Activated T-helper 17 cell treated with anti-CD3 and anti-CD28 coated beads, Interleukin-2, amount 50 U/mL, for 72 hours (primary cell): ENCODE measurements at regions not wholly inside any gene's neighbourhood (a gene's known extent, or its start where the extent isn't known, plus 50 kb on each side); places are given as distances from the start of the nearest gene placed in this dataset.
"Not testable (repeated sequence)": the region's sequence is repeated elsewhere in the genome, so short reads cannot be mapped to it uniquely, and the experiment has no call there.

Experiments
- ATAC-seq: fragments of 150-1000 bp; cut with Tn5 transposase; replicated peaks from 2 replicates; pipeline ENCODE4 v1.10.0; 2021; ENCODE audit warnings: mild to moderate bottlenecking, moderate library complexity
- H3K27ac Mint-ChIP-seq: one replicate; pipeline ENCODE4 v1.8.0; 2022; ENCODE audit warnings: mixed read lengths
- H3K27me3 Mint-ChIP-seq: one replicate; pipeline ENCODE4 v1.8.0; 2022; ENCODE audit warnings: mixed read lengths
- H3K36me3 Mint-ChIP-seq: one replicate; pipeline ENCODE4 v1.8.0; 2022; ENCODE audit warnings: low read depth, mild to moderate bottlenecking, mixed read lengths
- H3K4me1 Mint-ChIP-seq: one replicate; pipeline ENCODE4 v1.8.0; 2022; ENCODE audit warnings: mixed read lengths
- H3K4me3 Mint-ChIP-seq: one replicate; pipeline ENCODE4 v1.8.0; 2022; ENCODE audit warnings: mild to moderate bottlenecking, mixed read lengths
- H3K9me3 Mint-ChIP-seq: one replicate; pipeline ENCODE4 v1.8.0; 2022; ENCODE audit warnings: mixed read lengths

DNA sequence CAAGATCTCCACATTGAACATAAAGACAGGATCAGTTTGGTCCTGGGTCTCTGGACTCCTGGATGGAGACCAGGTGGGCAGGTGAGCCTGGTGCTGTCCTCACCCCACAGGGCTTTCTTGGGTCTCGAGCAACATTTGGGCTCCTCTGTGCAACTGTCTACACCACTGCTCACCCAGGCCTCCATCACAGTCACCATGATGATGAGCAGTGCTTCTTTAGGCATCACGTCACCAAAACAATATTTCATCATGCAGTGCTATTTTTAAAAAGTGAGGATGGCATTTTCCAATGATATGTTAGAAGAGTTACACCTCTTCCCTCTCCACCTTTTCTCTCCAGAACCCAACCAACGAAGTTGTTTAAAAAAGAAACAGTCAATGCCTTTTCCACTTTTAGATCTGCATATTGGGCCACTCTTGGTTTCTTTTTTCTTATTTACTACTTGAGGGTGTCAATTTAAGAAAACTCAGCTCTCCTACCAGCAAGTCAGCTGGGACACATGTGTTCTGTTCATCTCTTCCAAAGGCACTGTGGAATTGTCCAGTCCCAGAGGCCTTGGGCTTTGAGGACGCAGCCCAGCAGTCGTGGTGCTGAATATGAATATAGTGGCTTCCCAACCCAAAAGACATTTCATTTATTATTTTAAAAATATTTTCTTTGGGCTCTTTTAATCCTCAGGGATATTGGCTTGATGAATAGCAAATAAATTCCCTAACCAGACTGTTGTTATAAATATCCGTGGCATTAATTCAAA is 405.7 kb downstream of the KCNRG start:
- ATAC-seq: no peak
- no peak overlapping the region for H3K4me3 Mint-ChIP-seq
- H3K27ac Mint-ChIP-seq: no peak overlapping the region
- no peaks in the 10 kb centered on the region for H3K36me3 Mint-ChIP-seq
- H3K4me1 Mint-ChIP-seq: peaks cover 7% of the 10 kb centered on the region
- H3K27me3 Mint-ChIP-seq: no peaks in the 10 kb centered on the region
- H3K9me3 Mint-ChIP-seq: no peaks in the 10 kb centered on the region

- peaks cover 7% of the 10 kb centered on the region for H3K4me1 Mint-ChIP-seq
- H3K9me3 Mint-ChIP-seq: no peaks in the 10 kb centered on the region
- H3K4me3 Mint-ChIP-seq: peak overlapping the region; percentile 40
- H3K36me3 Mint-ChIP-seq: no peaks in the 10 kb centered on the region
- peak; percentile 52 for ATAC-seq
- no peak overlapping the region for H3K27ac Mint-ChIP-seq
- H3K27me3 Mint-ChIP-seq: no peaks in the 10 kb centered on the region
Observed at GRCh38 chr13:50421473-50422130, 406.4 kb downstream of the KCNRG start.

DNA sequence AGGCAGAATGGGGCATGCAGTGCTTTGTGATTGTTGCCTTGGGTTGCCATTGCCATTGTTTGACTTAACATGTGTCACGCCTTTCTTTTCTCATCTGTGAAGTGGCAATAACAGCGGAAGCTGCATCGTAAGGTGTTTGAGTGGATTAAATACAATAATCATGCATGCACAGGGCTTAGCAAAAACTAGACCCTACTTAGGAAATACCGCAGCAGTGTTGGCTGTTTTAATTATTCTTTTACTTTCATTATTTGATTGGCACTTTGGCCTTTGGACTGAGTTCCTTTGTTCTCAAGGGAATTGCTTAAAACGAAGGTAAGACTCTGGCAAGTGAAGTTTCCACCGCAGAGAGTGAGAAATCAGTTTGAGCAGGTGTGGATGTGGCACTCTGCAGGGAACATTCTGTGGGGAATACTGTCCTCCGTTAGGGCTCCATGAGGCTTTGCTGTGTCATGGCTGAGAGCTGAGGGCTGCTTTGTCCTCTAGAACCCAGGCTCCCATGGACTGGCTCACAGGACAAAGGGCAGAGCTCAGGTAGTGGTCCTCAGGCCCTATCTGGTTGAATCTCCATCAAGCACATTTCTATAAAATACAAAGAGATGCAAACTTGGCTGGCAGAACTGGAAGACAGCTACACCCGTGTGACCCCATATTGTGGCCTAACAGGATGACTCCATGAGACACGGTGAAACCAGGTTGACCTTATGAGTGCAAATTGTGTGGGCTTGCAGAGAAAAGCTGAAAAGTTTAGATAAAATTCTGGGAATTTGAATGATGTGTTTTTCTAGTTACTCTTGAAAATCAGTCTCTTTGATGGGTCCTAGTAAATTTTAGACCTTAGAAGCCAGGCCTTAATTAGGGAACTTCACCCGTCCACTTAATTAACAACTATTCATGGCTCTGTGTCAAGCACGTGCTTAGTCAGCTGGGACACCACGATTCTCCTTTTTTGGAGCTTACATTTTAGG is 407.2 kb downstream of the KCNRG start:
- Mint-ChIP-seq H3K4me1 (peaks cover 7% of the 10 kb centered on the region), H3K36me3 (no peaks in the 10 kb centered on the region), H3K27me3 (no peaks in the 10 kb centered on the region), H3K27ac (no peak overlapping the region), H3K9me3 (no peaks in the 10 kb centered on the region), H3K4me3 (peak overlapping the region; percentile 40)
- peak; percentile 59 for ATAC-seq

- no peak overlapping the region for H3K4me3 Mint-ChIP-seq
Observed at GRCh38 chr13:50424993-50425392, 409.7 kb downstream of the KCNRG start.

GRCh38 chr13:50425772-50426171 is 410.5 kb downstream of the KCNRG start:
- H3K9me3 Mint-ChIP-seq: peaks cover 3% of the 10 kb centered on the region

More at GRCh38 chr13:50424993-50425392, 409.7 kb downstream of the KCNRG start:
- peaks cover 20% of the 10 kb centered on the region for H3K4me1 Mint-ChIP-seq
- no peaks in the 10 kb centered on the region for H3K36me3 Mint-ChIP-seq
- H3K27ac Mint-ChIP-seq: no peak overlapping the region
- peaks cover 3% of the 10 kb centered on the region for H3K9me3 Mint-ChIP-seq
- ATAC-seq: peak; percentile 15
- no peaks in the 10 kb centered on the region for H3K27me3 Mint-ChIP-seq

GRCh38 chr13:50426927-50427326 is 411.7 kb downstream of the KCNRG start:
- H3K4me3 Mint-ChIP-seq: no peak overlapping the region
- H3K4me1 Mint-ChIP-seq: peaks cover 20% of the 10 kb centered on the region
- H3K9me3 Mint-ChIP-seq: peaks cover 3% of the 10 kb centered on the region
- H3K36me3 Mint-ChIP-seq: no peaks in the 10 kb centered on the region
- H3K27me3 Mint-ChIP-seq: no peaks in the 10 kb centered on the region
- no peak for ATAC-seq
- H3K27ac Mint-ChIP-seq: peak overlapping the region; percentile 39

More at GRCh38 chr13:50425772-50426171, 410.5 kb downstream of the KCNRG start:
- ATAC-seq: no peak
- no peak overlapping the region for H3K4me3 Mint-ChIP-seq
- H3K36me3 Mint-ChIP-seq: no peaks in the 10 kb centered on the region
- peaks cover 20% of the 10 kb centered on the region for H3K4me1 Mint-ChIP-seq
- H3K27ac Mint-ChIP-seq: no peak overlapping the region
- no peaks in the 10 kb centered on the region for H3K27me3 Mint-ChIP-seq

GRCh38 chr13:50427511-50427910 is 412.3 kb downstream of the KCNRG start:
- H3K4me3 Mint-ChIP-seq, H3K36me3 Mint-ChIP-seq, H3K27me3 Mint-ChIP-seq, H3K9me3 Mint-ChIP-seq, ATAC-seq: not testable (repeated sequence)
- peak overlapping the region; percentile 84 for H3K27ac Mint-ChIP-seq
- peaks cover 20% of the 10 kb centered on the region for H3K4me1 Mint-ChIP-seq

- Mint-ChIP-seq H3K36me3 (no peaks in the 10 kb centered on the region), H3K4me1 (peaks cover 14% of the 10 kb centered on the region), H3K27me3 (no peaks in the 10 kb centered on the region), H3K9me3 (peaks cover 3% of the 10 kb centered on the region), H3K27ac (peak overlapping the region; percentile 84), H3K4me3 (peak overlapping the region; percentile 41)
- ATAC-seq: peak; percentile 86
Observed at GRCh38 chr13:50428183-50428877, 413.1 kb downstream of the KCNRG start.

- ATAC-seq: no peak
- Mint-ChIP-seq H3K4me3 (no peak overlapping the region), H3K36me3 (no peaks in the 10 kb centered on the region), H3K27me3 (no peaks in the 10 kb centered on the region), H3K4me1 (no peaks in the 10 kb centered on the region), H3K9me3 (no peaks in the 10 kb centered on the region), H3K27ac (no peak overlapping the region)
Observed at GRCh38 chr13:50435011-50435410, 408.5 kb downstream of the DLEU7 start.

DNA sequence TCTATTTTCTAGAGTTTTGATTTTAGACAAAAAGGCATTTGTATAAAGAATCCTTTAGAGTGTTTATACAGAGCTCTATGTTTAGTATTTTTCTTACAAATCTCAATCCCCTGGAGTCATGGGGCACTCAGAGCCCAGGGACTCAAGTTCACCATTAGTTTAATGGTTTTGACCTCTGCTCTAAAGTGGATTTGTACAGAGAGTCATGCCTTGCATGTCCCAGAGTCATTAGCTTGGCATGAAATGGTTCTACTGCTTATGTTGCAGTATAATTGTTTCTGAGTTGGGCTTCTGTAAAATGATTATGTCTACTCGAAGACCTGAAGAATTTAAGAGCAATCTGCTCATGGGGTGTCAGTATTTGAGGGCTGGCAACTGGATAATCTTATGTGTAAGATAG is 406.2 kb downstream of the DLEU7 start:
- Mint-ChIP-seq H3K27me3 (no peaks in the 10 kb centered on the region), H3K4me1 (no peaks in the 10 kb centered on the region), H3K4me3 (no peak overlapping the region), H3K27ac (no peak overlapping the region), H3K36me3 (no peaks in the 10 kb centered on the region), H3K9me3 (no peaks in the 10 kb centered on the region)
- ATAC-seq: no peak

GRCh38 chr13:50438351-50438750 is 405.1 kb downstream of the DLEU7 start:
- H3K36me3 Mint-ChIP-seq: no peaks in the 10 kb centered on the region
- no peak for ATAC-seq
- H3K27me3 Mint-ChIP-seq: no peaks in the 10 kb centered on the region
- no peak overlapping the region for H3K27ac Mint-ChIP-seq
- H3K4me1 Mint-ChIP-seq: no peaks in the 10 kb centered on the region
- H3K9me3 Mint-ChIP-seq: no peaks in the 10 kb centered on the region
- no peak overlapping the region for H3K4me3 Mint-ChIP-seq

DNA sequence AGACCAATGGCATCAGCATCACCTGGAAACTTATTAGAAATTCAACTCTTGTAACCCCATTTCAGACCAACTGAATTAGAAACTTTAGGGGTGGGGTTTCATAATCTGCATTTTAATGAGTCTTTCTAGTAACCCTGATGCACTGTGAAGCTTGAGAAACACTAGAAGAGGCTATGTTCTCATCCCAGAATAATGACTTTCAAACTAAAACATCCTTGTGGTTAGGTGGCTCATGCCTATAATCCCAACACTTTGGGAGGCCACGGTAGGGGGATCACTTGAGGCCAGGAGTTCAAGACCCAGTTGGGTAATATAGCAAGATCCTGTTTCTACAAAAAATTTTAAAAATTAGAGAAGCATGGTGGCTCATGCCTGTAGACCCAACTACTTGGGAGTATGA is 402.4 kb downstream of the DLEU7 start:
- no peak overlapping the region for H3K4me3 Mint-ChIP-seq
- ATAC-seq: no peak
- H3K4me1 Mint-ChIP-seq: no peaks in the 10 kb centered on the region
- H3K27ac Mint-ChIP-seq: no peak overlapping the region
- H3K27me3 Mint-ChIP-seq: no peaks in the 10 kb centered on the region
- H3K9me3 Mint-ChIP-seq: no peaks in the 10 kb centered on the region
- H3K36me3 Mint-ChIP-seq: no peaks in the 10 kb centered on the region

- Mint-ChIP-seq H3K4me3 (no peak overlapping the region), H3K27ac (no peak overlapping the region), H3K9me3 (no peaks in the 10 kb centered on the region), H3K36me3 (no peaks in the 10 kb centered on the region), H3K4me1 (no peaks in the 10 kb centered on the region), H3K27me3 (no peaks in the 10 kb centered on the region)
- no peak for ATAC-seq
Observed at GRCh38 chr13:50444726-50445125, 398.8 kb downstream of the DLEU7 start.

DNA sequence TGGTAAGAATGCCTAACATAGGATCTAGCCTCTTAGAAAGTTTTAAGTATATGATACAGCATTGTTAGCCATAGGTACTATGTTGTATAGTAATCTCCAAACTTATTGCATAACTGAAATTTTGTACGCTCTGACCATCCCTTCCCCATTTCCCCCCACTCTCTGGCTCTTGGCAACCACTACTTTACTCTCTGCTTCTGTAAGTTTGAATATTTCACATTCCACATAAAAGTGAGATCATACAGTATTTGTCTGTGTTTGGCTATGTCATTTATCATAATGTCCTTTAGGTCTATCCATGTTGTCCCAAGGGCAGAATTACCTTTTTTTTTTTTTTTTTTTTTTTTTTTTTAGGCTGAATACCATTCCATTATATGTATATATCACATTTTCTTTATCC is 396.9 kb downstream of the DLEU7 start:
- no peak for ATAC-seq
- Mint-ChIP-seq H3K4me3 (no peak overlapping the region), H3K36me3 (no peaks in the 10 kb centered on the region), H3K27me3 (no peaks in the 10 kb centered on the region), H3K27ac (no peak overlapping the region), H3K4me1 (no peaks in the 10 kb centered on the region), H3K9me3 (no peaks in the 10 kb centered on the region)
